SU-DHL-6 (cell line): ENCODE measurements at regions not wholly inside any gene's neighbourhood (a gene's known extent, or its start where the extent isn't known, plus 50 kb on each side); places are given as distances from the start of the nearest gene placed in this dataset.

Source experiments
- H2AFZ ChIP-seq: fragments of 200-600 bp; sonication (generic); 2 replicates; pipeline ENCODE4 v1.6.1; 2014; ENCODE audit warnings: low read depth, mild to moderate bottlenecking, moderate library complexity, mixed read lengths, antibody characterized with exemption, low read length; ENCODE audit not compliant: severe bottlenecking
- H3F3A ChIP-seq: fragments of 200-600 bp; shearing (Covaris generic); 2 replicates; pipeline ENCODE4 v1.6.0; 2016; ENCODE audit warnings: antibody characterized with exemption, mild to moderate bottlenecking; ENCODE audit not compliant: insufficient read depth
- H3K27ac ChIP-seq: fragments of 200-600 bp; sonication (generic); 2 replicates; pipeline ENCODE4 v1.5.1; 2016; ENCODE audit warnings: low read depth, mild to moderate bottlenecking, low read length, moderate library complexity, mixed read lengths
- H3K27me3 ChIP-seq: fragments of 200-600 bp; sonication (generic), shearing (Covaris generic); 2 replicates; pipeline ENCODE4 v1.6.0; 2014; ENCODE audit warnings: mild to moderate bottlenecking, low read length
- H3K36me3 ChIP-seq: fragments of 200-600 bp; sonication (generic); 2 replicates; pipeline ENCODE4 v1.6.1; 2014; ENCODE audit warnings: mild to moderate bottlenecking, low read length, mixed read lengths
- H3K4me2 ChIP-seq: fragments of 300-600, 200-600 bp; shearing (Covaris generic), sonication (generic); 2 replicates; pipeline ENCODE4 v1.6.0; 2014; ENCODE audit warnings: low read length, low read depth, mild to moderate bottlenecking; ENCODE audit not compliant: poor library complexity, severe bottlenecking
- H3K4me3 ChIP-seq: fragments of 200-600 bp; sonication (generic); 2 replicates; pipeline ENCODE4 v1.5.1; 2014; ENCODE audit warnings: antibody characterized with exemption, low read length, mild to moderate bottlenecking, mixed read lengths; ENCODE audit not compliant: insufficient read depth, poor library complexity, severe bottlenecking
- H3K79me2 ChIP-seq: fragments of 200-600 bp; sonication (generic); 2 replicates; pipeline ENCODE4 v1.6.1; 2014; ENCODE audit warnings: mild to moderate bottlenecking, low read length, moderate library complexity; ENCODE audit not compliant: insufficient read depth
- H3K9ac ChIP-seq: fragments of 200-600 bp; sonication (generic); 2 replicates; pipeline ENCODE4 v1.7.0; 2014; ENCODE audit warnings: mild to moderate bottlenecking, low read length
- H3K9me2 ChIP-seq: fragments of 200-600 bp; sonication (generic); replicated peaks from 2 replicates; pipeline ENCODE4 v1.6.1; 2014; ENCODE audit warnings: low read length; ENCODE audit not compliant: insufficient read depth
- H3K9me3 ChIP-seq: fragments of 200-600 bp; sonication (generic); 2 replicates; pipeline ENCODE4 v1.6.1; 2014; ENCODE audit warnings: low read length, mixed read lengths; ENCODE audit not compliant: insufficient read depth
- H4K20me1 ChIP-seq: fragments of 200-600 bp; sonication (generic); 2 replicates; pipeline ENCODE4 v1.6.1; 2014; ENCODE audit warnings: low read depth, mild to moderate bottlenecking, antibody characterized with exemption, low read length, moderate library complexity, mixed read lengths
- CTCF ChIP-seq: fragments of 200-600 bp; sonication (generic); IDR thresholded peaks from one replicate; pipeline ENCODE4 v1.5.1; 2017; ENCODE audit warnings: antibody characterized with exemption, mild to moderate bottlenecking, low read length, moderate library complexity; ENCODE audit not compliant: insufficient read depth, poor library complexity, severe bottlenecking
- EZH2phosphoT487 ChIP-seq: fragments of 200-600 bp; sonication (generic), shearing (Covaris generic); conservative IDR thresholded peaks from 2 replicates; pipeline ENCODE4 v1.6.1; 2018; ENCODE audit warnings: mild to moderate bottlenecking, antibody characterized with exemption, low read length, moderate library complexity, mixed read lengths

- Histone ChIP-seq H3K4me3 (no peak overlapping the region), H3K9me2 (no peaks in the 10 kb centered on the region), H3K4me2 (no peak overlapping the region), H3F3A (no peaks in the 10 kb centered on the region), H3K27ac (no peak overlapping the region), H3K79me2 (no peaks in the 10 kb centered on the region), H3K27me3 (no peaks in the 10 kb centered on the region), H2AFZ (no peak overlapping the region), H3K36me3 (no peaks in the 10 kb centered on the region), H3K9me3 (no peaks in the 10 kb centered on the region), H4K20me1 (no peaks in the 10 kb centered on the region), H3K9ac (no peak overlapping the region)
- no peak for TF ChIP-seq CTCF
- TF ChIP-seq EZH2phosphoT487, result no peak
These were observed 84.8 kb upstream of the LINGO1 start for GRCh38 chr15:77717333-77717990.

- H3K36me3 ChIP-seq, result no peaks in the 10 kb centered on the region
- no peaks in the 10 kb centered on the region for H4K20me1 ChIP-seq
- no peaks in the 10 kb centered on the region for H3F3A ChIP-seq
- no peaks in the 10 kb centered on the region for H3K79me2 ChIP-seq
- no peak for TF ChIP-seq EZH2phosphoT487
- TF ChIP-seq CTCF, result no peak
- no peak overlapping the region for H2AFZ ChIP-seq
- H3K27ac ChIP-seq, result no peak overlapping the region
- no peaks in the 10 kb centered on the region for H3K9me2 ChIP-seq
- H3K4me3 ChIP-seq, result no peak overlapping the region
- no peak overlapping the region for H3K4me2 ChIP-seq
- no peak overlapping the region for H3K9ac ChIP-seq
- H3K27me3 ChIP-seq, result no peaks in the 10 kb centered on the region
- no peaks in the 10 kb centered on the region for H3K9me3 ChIP-seq
These were observed 84.1 kb upstream of the LINGO1 start for GRCh38 chr15:77716632-77717332.

- Histone ChIP-seq H3K4me3 (no peak overlapping the region), H3K9me2 (no peaks in the 10 kb centered on the region), H4K20me1 (no peaks in the 10 kb centered on the region), H3K9me3 (no peaks in the 10 kb centered on the region), H3K9ac (no peak overlapping the region), H3K4me2 (no peak overlapping the region), H3F3A (no peaks in the 10 kb centered on the region), H2AFZ (no peak overlapping the region), H3K36me3 (no peaks in the 10 kb centered on the region), H3K79me2 (no peaks in the 10 kb centered on the region), H3K27me3 (no peaks in the 10 kb centered on the region), H3K27ac (no peak overlapping the region)
- TF ChIP-seq EZH2phosphoT487, result no peak
- TF ChIP-seq CTCF, result no peak
These were observed 83.1 kb upstream of the LINGO1 start for GRCh38 chr15:77715860-77716259.
